GM12891 (cell line): ENCODE measurements at regions not wholly inside any gene's neighbourhood (a gene's known extent, or its start where the extent isn't known, plus 50 kb on each side); places are given as distances from the start of the nearest gene placed in this dataset.

Experiments
- DNase-seq: peaks from one replicate; pipeline ENCODE4 v3.0.0; 2011; ENCODE audit warnings: low spot score; ENCODE audit not compliant: insufficient read length
- FAIRE-seq: peaks from 2 replicates; lab custom pipeline; 2011; peaks lifted over from hg19 to GRCh38; lab: Jason Lieb, UNC
- PAX5 ChIP-seq: IDR thresholded peaks from 2 replicates; pipeline ENCODE4 v1.6.1; 2011; ENCODE audit warnings: low read length, moderate library complexity, mild to moderate bottlenecking; ENCODE audit not compliant: insufficient read depth, severe bottlenecking
- POLR2A ChIP-seq: IDR thresholded peaks from 2 replicates; pipeline ENCODE4 v1.6.1; 2011; ENCODE audit warnings: low read depth, low read length, control low read depth
- POLR2AphosphoS5 ChIP-seq: IDR thresholded peaks from 2 replicates; pipeline ENCODE4 v1.6.1; 2011; ENCODE audit warnings: low read depth, low read length, control low read depth
- POU2F2 ChIP-seq: IDR thresholded peaks from 2 replicates; pipeline ENCODE4 v1.6.1; 2011; ENCODE audit warnings: low read depth, mild to moderate bottlenecking, control low read depth, low read length, moderate library complexity
- SPI1 ChIP-seq: IDR thresholded peaks from 2 replicates; pipeline ENCODE4 v1.6.1; 2011; ENCODE audit warnings: low read depth, low read length, control low read depth
- TAF1 ChIP-seq: IDR thresholded peaks from 2 replicates; pipeline ENCODE4 v1.6.1; 2011; ENCODE audit warnings: low read depth, low read length, control low read depth

DNA sequence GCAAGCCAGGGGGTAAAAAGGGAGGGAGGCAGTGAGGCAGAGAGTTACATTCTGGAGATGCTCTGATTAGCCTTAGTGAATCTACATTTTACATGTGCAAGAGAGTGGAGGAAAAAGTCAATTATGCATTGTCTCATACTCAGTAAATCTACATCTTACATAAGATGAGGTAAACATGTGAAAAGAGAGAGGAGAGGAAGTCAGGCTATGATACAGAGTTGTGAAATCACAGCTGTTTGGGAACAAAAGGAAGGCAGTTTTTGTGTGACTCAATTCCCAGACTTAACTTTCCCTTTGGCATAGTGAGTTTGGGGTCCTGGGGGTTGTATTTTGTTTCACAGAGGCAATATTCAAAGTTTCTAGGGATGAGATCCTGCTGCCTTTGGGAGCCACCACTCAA lies 67.8 kb downstream of the GP2 start:
- no peak for FAIRE-seq
- no peak for DNase-seq
- no peak for TF ChIP-seq POLR2A
- TF ChIP-seq TAF1 = no peak
- no peak for TF ChIP-seq POU2F2
- no peak for TF ChIP-seq POLR2AphosphoS5
- no peak for TF ChIP-seq PAX5
- TF ChIP-seq SPI1 = no peak

DNA sequence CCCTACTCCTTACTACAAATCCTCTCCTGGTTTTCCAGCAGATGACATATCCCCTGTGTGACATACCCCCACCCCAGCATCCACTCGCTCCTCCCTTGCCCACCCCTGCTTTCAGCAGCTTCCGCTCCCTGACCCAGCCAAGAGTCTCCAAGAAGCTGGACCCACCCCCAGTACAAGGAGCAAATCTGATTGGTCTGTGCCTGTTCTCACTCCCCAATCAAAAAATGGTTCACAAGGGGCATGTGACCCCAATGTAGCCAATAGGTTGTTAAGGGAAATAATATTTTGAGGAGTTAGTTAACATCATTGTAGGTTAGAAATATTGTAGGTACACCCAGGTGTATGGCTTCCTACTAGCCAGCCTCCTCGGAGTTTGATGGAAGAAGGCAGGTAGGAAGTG lies 70.1 kb downstream of the GP2 start:
- FAIRE-seq (no peak), DNase-seq (no peak)
- TF ChIP-seq SPI1 = no peak
- no peak for TF ChIP-seq PAX5
- TF ChIP-seq POLR2A = no peak
- TF ChIP-seq POLR2AphosphoS5 = no peak
- no peak for TF ChIP-seq TAF1

DNA sequence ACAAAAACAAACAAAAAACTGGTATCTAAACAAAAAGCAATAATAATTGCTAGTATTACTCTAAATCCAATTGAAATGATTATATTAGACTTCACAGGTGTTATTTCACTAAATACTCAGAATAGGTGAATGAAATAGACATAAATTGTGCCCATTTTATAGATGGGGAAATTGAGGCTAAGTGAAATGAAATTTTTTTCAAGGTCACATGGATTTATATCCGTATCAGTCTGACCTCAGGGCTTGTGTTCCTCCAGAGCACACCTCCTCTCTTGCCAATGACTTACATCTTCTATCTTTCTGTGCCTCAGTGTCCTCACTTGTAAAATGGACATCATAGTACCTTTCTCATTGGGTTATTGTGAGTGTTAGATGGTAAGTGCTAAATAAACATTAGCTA lies 72.3 kb downstream of the GP2 start:
- no peak for FAIRE-seq
- DNase-seq = no peak
- TF ChIP-seq POU2F2 (no peak), SPI1 (no peak), TAF1 (no peak), POLR2A (no peak), POLR2AphosphoS5 (no peak), PAX5 (no peak)

DNA sequence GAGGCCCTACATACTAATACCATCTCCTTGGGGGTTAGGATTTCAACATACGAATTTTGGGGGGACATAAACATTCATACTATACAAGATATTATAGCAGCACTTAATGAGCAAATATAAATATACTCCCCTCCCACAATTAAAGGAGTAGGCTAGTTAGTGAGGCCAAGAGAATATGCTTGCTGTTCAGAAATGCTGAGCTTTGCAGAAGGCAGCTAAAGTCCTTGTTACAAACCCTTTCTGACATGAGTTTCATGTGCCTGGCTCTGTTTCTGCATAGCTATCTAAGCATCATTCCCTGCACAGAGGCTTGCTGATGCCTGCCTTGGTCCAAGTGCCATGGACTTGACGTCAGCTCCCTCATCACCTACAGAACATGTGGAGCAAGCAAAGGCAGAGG lies 73.5 kb downstream of the GP2 start:
- DNase-seq (no peak), FAIRE-seq (no peak)
- TF ChIP-seq SPI1 (no peak), TAF1 (no peak), POU2F2 (no peak), POLR2AphosphoS5 (no peak), POLR2A (no peak), PAX5 (no peak)

DNA sequence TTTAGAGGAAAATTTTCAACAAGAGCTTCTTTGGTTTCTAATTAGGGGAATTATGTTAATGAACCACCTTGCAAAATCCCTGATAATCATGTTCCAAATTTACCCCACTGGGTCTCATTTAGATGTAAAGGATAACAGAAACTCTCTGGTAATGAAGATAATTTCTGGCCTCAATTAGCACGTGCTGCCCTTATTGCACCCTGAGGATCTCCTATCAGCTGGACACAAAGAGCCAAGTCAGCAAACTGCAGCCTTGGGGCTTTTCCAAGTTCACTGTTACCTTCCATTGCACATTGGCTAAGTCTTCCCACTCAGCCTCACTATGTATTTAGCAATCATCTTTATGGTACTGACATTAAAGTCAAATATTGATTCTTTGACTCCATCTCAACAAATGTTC lies 78.1 kb downstream of the GP2 start:
- DNase-seq = no peak
- no peak for FAIRE-seq
- TF ChIP-seq TAF1 (no peak), POLR2A (no peak), PAX5 (no peak), POU2F2 (no peak), SPI1 (no peak), POLR2AphosphoS5 (no peak)

DNA sequence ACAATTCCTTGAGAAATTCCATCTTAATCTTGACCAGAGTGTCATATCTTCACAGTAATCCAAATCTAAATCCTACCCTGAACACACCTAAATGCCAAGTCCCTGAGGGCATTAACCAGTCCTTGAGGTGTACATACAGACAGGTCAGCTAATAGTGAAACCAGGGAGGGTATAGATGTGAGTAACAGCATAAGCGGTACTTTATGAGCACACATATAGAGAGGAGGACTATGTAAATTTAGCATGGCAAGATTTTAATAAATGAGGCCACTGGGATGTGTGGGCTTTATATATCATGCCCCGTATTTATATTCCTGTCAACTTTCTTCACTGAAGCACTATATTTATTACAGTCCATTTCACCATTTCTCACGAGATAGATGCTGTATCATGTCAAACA lies 80.2 kb downstream of the GP2 start:
- TF ChIP-seq POU2F2 (no peak), SPI1 (no peak), POLR2A (no peak), PAX5 (no peak), TAF1 (no peak), POLR2AphosphoS5 (no peak)
- DNase-seq = no peak
- no peak for FAIRE-seq

DNA sequence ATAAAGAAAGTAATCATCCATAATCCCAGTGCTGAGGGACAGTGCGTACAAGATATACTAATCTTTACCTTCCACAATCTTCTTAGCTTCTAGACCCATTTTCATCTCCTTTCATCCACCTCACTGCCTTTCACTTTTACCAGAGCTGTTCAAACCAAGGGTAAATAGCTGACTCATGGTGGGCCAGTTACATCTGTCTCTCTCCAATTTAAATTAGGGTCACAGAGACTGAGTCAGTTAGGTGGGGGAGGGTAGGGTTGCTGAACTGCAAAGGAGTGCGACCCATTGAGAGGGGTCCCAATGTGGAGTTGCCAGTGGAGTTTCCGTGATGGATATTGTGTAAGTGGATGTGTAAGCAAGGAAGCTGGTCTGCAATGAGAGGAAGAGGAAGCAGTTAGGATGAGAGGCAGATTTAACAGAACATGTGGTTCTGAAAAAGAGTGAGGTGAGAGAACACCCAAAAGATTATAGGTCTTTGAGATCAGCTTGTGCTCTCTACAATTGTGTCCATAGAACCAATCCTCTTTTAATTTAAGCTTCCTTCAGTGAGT lies 83.5 kb downstream of the GP2 start:
- DNase-seq (no peak), FAIRE-seq (no peak)
- no peak for TF ChIP-seq PAX5

DNA sequence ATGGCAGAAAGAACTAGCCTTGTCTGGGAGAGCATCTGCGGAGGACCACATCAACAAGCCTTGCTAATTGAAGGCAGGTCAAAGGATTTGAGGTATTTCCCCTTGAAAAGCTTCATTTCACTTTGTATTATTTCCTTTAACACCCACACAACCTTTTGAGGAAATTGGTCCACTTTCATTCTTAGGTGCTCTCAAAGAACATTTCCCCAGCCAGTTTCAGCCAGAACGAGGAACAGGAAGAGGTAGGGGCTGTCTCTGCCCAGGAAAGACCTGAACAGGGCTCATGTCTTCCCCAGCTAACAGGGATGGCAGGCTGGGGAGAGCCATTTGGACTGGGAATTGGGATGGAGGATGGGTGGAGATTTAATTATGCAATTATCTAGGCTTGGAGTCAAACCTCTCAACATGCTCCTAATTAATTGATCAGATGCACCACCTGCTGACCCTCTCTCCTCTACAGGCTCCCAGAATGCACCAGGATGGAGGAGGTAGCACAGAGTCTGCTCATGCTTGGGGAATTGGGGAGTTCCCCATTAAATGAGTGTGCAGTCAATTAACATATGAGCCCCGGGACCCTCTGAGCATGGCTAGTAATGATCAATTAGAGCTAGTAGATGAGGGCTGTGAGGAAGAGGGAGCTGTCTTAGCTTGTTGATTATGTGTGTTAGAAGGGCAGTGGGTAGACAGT lies 84.6 kb downstream of the GP2 start:
- no peak for DNase-seq
- FAIRE-seq = no peak

DNA sequence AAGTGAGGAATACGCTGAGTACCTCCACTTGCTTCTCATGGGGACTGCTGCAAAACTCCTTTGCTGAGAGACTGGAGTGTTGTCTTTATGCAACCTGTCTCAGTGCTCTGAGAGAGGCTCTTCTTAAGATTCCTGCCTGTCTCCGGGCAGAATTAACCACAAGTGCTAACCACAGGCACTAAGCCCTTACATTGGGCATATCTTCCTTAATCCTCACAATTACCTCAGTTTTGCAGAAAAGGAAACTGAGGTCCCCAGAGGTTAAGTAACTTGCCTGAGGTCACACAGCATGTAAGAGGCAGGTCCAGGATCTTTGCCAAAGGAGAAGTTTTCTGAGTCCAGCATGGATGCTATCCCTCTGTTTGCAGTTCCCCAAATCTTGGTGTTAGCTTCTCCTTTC lies 86.0 kb downstream of the GP2 start:
- DNase-seq (no peak), FAIRE-seq (no peak)
- TF ChIP-seq SPI1 = no peak
- no peak for TF ChIP-seq POU2F2
- no peak for TF ChIP-seq POLR2A
- TF ChIP-seq TAF1 = no peak
- no peak for TF ChIP-seq PAX5
- no peak for TF ChIP-seq POLR2AphosphoS5

More for the DNA sequence above, 84.6 kb downstream of the GP2 start:
- TF ChIP-seq POLR2AphosphoS5 (no peak), TAF1 (no peak), PAX5 (no peak), POU2F2 (no peak), POLR2A (no peak), SPI1 (no peak)

DNA sequence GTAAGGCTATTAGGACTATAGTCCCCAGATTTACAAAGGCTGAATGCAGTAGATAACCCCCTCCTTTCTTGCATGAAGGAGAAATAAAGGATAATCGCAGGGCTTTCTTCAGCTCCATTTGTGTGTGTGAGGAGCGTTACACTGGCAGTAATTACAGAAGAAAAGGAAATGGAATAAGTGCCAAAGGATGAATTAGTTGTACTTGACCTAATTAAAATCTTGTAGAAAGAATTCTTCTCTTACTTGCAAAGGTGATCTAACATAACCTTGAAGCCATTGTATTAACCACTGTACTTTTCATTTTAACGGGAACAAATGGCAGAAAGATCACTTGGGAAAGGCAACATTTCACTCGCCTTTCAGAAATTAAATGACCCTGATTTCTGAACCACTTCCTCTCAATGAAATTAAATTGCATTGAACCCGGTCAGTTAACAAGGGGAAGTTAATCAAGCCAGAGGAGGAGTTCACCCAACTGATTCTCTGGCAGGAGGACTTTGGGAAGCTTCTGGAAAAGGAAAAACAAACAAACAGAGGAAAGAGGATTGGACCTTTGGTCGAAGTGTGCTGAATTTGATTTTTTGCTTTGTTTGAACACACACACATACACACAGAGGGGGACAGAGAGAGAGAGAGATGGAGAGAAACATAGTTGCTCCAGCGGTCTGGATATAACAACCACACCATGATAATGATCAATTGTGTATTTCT lies 90.6 kb downstream of the GP2 start:
- FAIRE-seq (no peak), DNase-seq (no peak)
- TF ChIP-seq POLR2A = no peak
- no peak for TF ChIP-seq POLR2AphosphoS5
- no peak for TF ChIP-seq POU2F2
- no peak for TF ChIP-seq SPI1
